Neural cell (in vitro differentiated cells): ENCODE measurements at regions not wholly inside any gene's neighbourhood (a gene's known extent, or its start where the extent isn't known, plus 50 kb on each side); places are given as distances from the start of the nearest gene placed in this dataset.

Experiments used
- H2AFZ ChIP-seq: fragments of 200-600, 300-800 bp; sonication (generic), shearing (Covaris generic); 2 replicates; pipeline ENCODE4 v1.6.0; 2014; ENCODE audit warnings: low read depth, mild to moderate bottlenecking, antibody characterized with exemption, low read length, moderate library complexity
- H3F3A ChIP-seq: fragments of 200-600 bp; shearing (Covaris generic); 2 replicates; pipeline ENCODE4 v1.6.1; 2016; ENCODE audit warnings: mild to moderate bottlenecking, moderate library complexity, mixed read lengths, antibody characterized with exemption, low read length; ENCODE audit not compliant: insufficient read depth, poor library complexity, severe bottlenecking
- H3K27ac ChIP-seq: fragments of 200-600, 300-800 bp; sonication (generic), shearing (Covaris generic); 2 replicates; pipeline ENCODE4 v1.5.1; 2014; ENCODE audit warnings: mild to moderate bottlenecking, low read length, moderate library complexity
- H3K27me3 ChIP-seq: fragments of 300-800, 200-600 bp; sonication (generic), shearing (Covaris generic); 2 replicates; pipeline ENCODE4 v1.6.0; 2014; ENCODE audit warnings: mild to moderate bottlenecking, low read depth, low read length, moderate library complexity; ENCODE audit not compliant: insufficient read depth
- H3K36me3 ChIP-seq: fragments of 300-800, 200-600 bp; sonication (generic), shearing (Covaris generic); 2 replicates; pipeline ENCODE4 v1.5.1; 2014; ENCODE audit warnings: mild to moderate bottlenecking, antibody characterized with exemption, low read length, moderate library complexity; ENCODE audit not compliant: insufficient read depth
- H3K4me2 ChIP-seq: fragments of 300-800, 200-600 bp; sonication (generic), shearing (Covaris generic); 2 replicates; pipeline ENCODE4 v1.6.0; 2014; ENCODE audit warnings: mild to moderate bottlenecking, low read length
- H3K4me3 ChIP-seq: fragments of 300-800, 200-600 bp; sonication (generic), shearing (Covaris generic); 2 replicates; pipeline ENCODE4 v1.5.1; 2014; ENCODE audit warnings: mild to moderate bottlenecking, low read length, moderate library complexity
- H3K79me2 ChIP-seq: fragments of 200-600 bp; shearing (Covaris generic); replicated peaks from 2 replicates; pipeline ENCODE4 v1.6.0; 2014; ENCODE audit warnings: mild to moderate bottlenecking, low read length, moderate library complexity; ENCODE audit not compliant: insufficient read depth
- H3K9ac ChIP-seq: fragments of 300-800, 200-600 bp; sonication (generic), shearing (Covaris generic); 2 replicates; pipeline ENCODE4 v1.6.1; 2016; ENCODE audit warnings: mild to moderate bottlenecking, low read length, mixed read lengths
- H3K9me2 ChIP-seq: fragments of 200-600 bp; shearing (Covaris generic); 2 replicates; pipeline ENCODE4 v1.6.1; 2016; ENCODE audit warnings: mild to moderate bottlenecking, low read length, mixed read lengths; ENCODE audit not compliant: insufficient read depth
- H3K9me3 ChIP-seq: fragments of 200-600, 300-800 bp; sonication (generic), shearing (Covaris generic); 2 replicates; pipeline ENCODE4 v1.6.1; 2016; ENCODE audit warnings: mild to moderate bottlenecking, mixed run types, low read length, moderate library complexity, mixed read lengths
- H4K20me1 ChIP-seq: fragments of 200-600 bp; shearing (Covaris generic); 2 replicates; pipeline ENCODE4 v1.6.1; 2016; ENCODE audit warnings: mild to moderate bottlenecking, mixed run types; ENCODE audit not compliant: insufficient read depth
- CTCF ChIP-seq: fragments of 450-650 bp; IDR thresholded peaks from 2 replicates; pipeline ENCODE4 v1.5.1; 2014; ENCODE audit warnings: antibody characterized with exemption, mild to moderate bottlenecking, moderate library complexity; ENCODE audit not compliant: poor library complexity, severe bottlenecking
- EP300 ChIP-seq: fragments of 450-650 bp; conservative IDR thresholded peaks from 2 replicates; pipeline ENCODE4 v1.6.1; 2014; ENCODE audit warnings: antibody characterized with exemption, mild to moderate bottlenecking, moderate library complexity; ENCODE audit not compliant: poor library complexity, severe bottlenecking
- EZH2 ChIP-seq: fragments of 200-600, 300-800 bp; shearing (Covaris generic), sonication (generic); IDR thresholded peaks from 2 replicates; pipeline ENCODE4 v1.6.1; 2014; ENCODE audit warnings: antibody characterized with exemption, low read length, borderline replicate concordance, mild to moderate bottlenecking; ENCODE audit not compliant: insufficient read depth, poor library complexity, severe bottlenecking
- MXI1 ChIP-seq: fragments of 450-650 bp; conservative IDR thresholded peaks from 2 replicates; pipeline ENCODE4 v1.6.1; 2014; ENCODE audit warnings: antibody characterized with exemption, mild to moderate bottlenecking; ENCODE audit not compliant: poor library complexity, severe bottlenecking
- POLR2AphosphoS5 ChIP-seq: IDR thresholded peaks from 2 replicates; pipeline ENCODE4 v1.6.1; 2012
- RAD21 ChIP-seq: fragments of 450-650 bp; conservative IDR thresholded peaks from 2 replicates; pipeline ENCODE4 v1.6.1; 2014; ENCODE audit warnings: antibody characterized with exemption, mild to moderate bottlenecking, moderate library complexity
- REST ChIP-seq: IDR thresholded peaks from 2 replicates; pipeline ENCODE4 v1.6.1; 2012; ENCODE audit warnings: borderline replicate concordance
- SMC3 ChIP-seq: fragments of 450-650 bp; conservative IDR thresholded peaks from 2 replicates; pipeline ENCODE4 v1.6.1; 2014; ENCODE audit warnings: antibody characterized with exemption, mild to moderate bottlenecking, moderate library complexity; ENCODE audit not compliant: poor library complexity
- TAF1 ChIP-seq: IDR thresholded peaks from 2 replicates; pipeline ENCODE4 v1.6.1; 2012; ENCODE audit warnings: low read depth

GRCh38 chr9:28583832-28584231 is 1010.6 kb upstream of the C9orf72 start:
- Histone ChIP-seq H3K9me3 (no peaks in the 10 kb centered on the region), H3K36me3 (no peaks in the 10 kb centered on the region), H3K79me2 (no peaks in the 10 kb centered on the region), H3K4me3 (no peak overlapping the region), H3K4me2 (no peak overlapping the region), H3K27ac (no peak overlapping the region), H4K20me1 (no peaks in the 10 kb centered on the region), H3K27me3 (no peaks in the 10 kb centered on the region), H3F3A (no peaks in the 10 kb centered on the region), H2AFZ (no peak overlapping the region), H3K9ac (no peak overlapping the region), H3K9me2 (no peaks in the 10 kb centered on the region)
- TF ChIP-seq REST: no peak
- TF ChIP-seq MXI1: no peak
- no peak for TF ChIP-seq EP300
- no peak for TF ChIP-seq RAD21
- no peak for TF ChIP-seq POLR2AphosphoS5
- no peak for TF ChIP-seq EZH2
- TF ChIP-seq SMC3: no peak
- no peak for TF ChIP-seq TAF1

- Histone ChIP-seq H3K79me2 (no peaks in the 10 kb centered on the region), H4K20me1 (no peaks in the 10 kb centered on the region), H2AFZ (no peak overlapping the region), H3F3A (no peaks in the 10 kb centered on the region), H3K27me3 (no peaks in the 10 kb centered on the region), H3K9ac (no peak overlapping the region), H3K4me3 (no peak overlapping the region), H3K9me3 (no peaks in the 10 kb centered on the region), H3K9me2 (no peaks in the 10 kb centered on the region), H3K27ac (no peak overlapping the region), H3K36me3 (no peaks in the 10 kb centered on the region), H3K4me2 (no peak overlapping the region)
- TF ChIP-seq TAF1 (no peak), EZH2 (no peak), REST (no peak), SMC3 (no peak), CTCF (no peak), MXI1 (no peak), RAD21 (no peak), POLR2AphosphoS5 (no peak), EP300 (no peak)
Observed at GRCh38 chr9:28584542-28584941, 1011.3 kb upstream of the C9orf72 start.
